B cell (primary cell): ENCODE measurements at regions not wholly inside any gene's neighbourhood (a gene's known extent, or its start where the extent isn't known, plus 50 kb on each side); places are given as distances from the start of the nearest gene placed in this dataset.

Experiments
- ATAC-seq: fragments of 200-7000 bp; cut with Tn5 transposase; one replicate; pipeline ENCODE4 v1.10.0; 2021; ENCODE audit warnings: low read depth, mild to moderate bottlenecking, moderate number of reproducible peaks, moderate library complexity
- CTCF ChIA-PET: fragments of 350-600 bp; sonication (Branson Sonifier 250); formaldehyde crosslinking; loops from one replicate; lab custom pipeline; 2021; ENCODE audit warnings: antibody characterized with exemption, inconsistent platforms; lab: Charles Lee
- POLR2A ChIA-PET: fragments of 350-600 bp; sonication (Branson Sonifier 250); formaldehyde crosslinking; loops from one replicate; lab custom pipeline; 2021; ENCODE audit warnings: antibody characterized with exemption; lab: Charles Lee
- DNase-seq: peaks from one replicate; pipeline ENCODE4 v3.0.0; 2013
- H2AFZ ChIP-seq: 2 replicates; pipeline ENCODE4 v1.6.1; 2012; ENCODE audit warnings: mild to moderate bottlenecking, low read depth, low read length; ENCODE audit not compliant: insufficient read depth, poor library complexity, severe bottlenecking
- H3K27ac ChIP-seq, 2 donors: 1 replicate in 1 of 2; 2 replicates in 1 of 2; pipeline ENCODE4 v1.5.1; 2012 to 2013; ENCODE audit warnings: low read length in 2 of 2, mild to moderate bottlenecking in 2 of 2, moderate library complexity in 1 of 2
- H3K27me3 ChIP-seq, 4 experiments: fragments of 200-600 bp in 1 of 4; sonication (generic) in 1 of 4; replicated peaks in 1 of 4; 1 replicate in 2 of 4; 2 replicates in 2 of 4; pipeline versions ENCODE4 v1.6.1 to v1.7.0; 2013 to 2016; ENCODE audit warnings: low read length in 3 of 4, mild to moderate bottlenecking in 2 of 4, mixed read lengths in 1 of 4, moderate library complexity in 1 of 4; ENCODE audit not compliant: insufficient read depth in 4 of 4, control insufficient read depth in 3 of 4; ENCODE audit errors: control extremely low read depth in 1 of 4
- H3K36me3 ChIP-seq, 2 experiments: replicated peaks in 1 of 2; 1 replicate in 1 of 2; 2 replicates in 1 of 2; pipeline versions ENCODE4 v1.6.1 to v1.7.1; 2013; ENCODE audit warnings: low read length in 1 of 2; ENCODE audit not compliant: insufficient read depth in 2 of 2, control insufficient read depth in 1 of 2; ENCODE audit errors: control extremely low read depth in 1 of 2, extremely low read depth in 1 of 2
- H3K4me1 ChIP-seq, 2 donors: fragments of 200-600 bp in 1 of 2; sonication (generic) in 1 of 2; 1 replicate in 1 of 2; 2 replicates in 1 of 2; pipeline versions ENCODE4 v1.5.1 to v1.6.1; 2013 to 2017; ENCODE audit warnings: low read length in 2 of 2; ENCODE audit not compliant: control insufficient read depth in 2 of 2, insufficient read depth in 2 of 2
- H3K4me2 ChIP-seq: replicated peaks from 2 replicates; pipeline ENCODE3; 2012; ENCODE audit warnings: mild to moderate bottlenecking, low read depth, low read length; ENCODE audit not compliant: poor library complexity, severe bottlenecking
- H3K4me3 ChIP-seq, 5 experiments: fragments of 200-600 bp in 1 of 5; sonication (generic) in 1 of 5; 1 replicate in 3 of 5; 2 replicates in 2 of 5; pipeline versions ENCODE4 v1.5.1 to v1.7.0; 2011 to 2016; ENCODE audit warnings: low read length in 4 of 5, mild to moderate bottlenecking in 4 of 5, low read depth in 2 of 5, control low read depth in 1 of 5, moderate library complexity in 1 of 5; ENCODE audit not compliant: insufficient read depth in 1 of 5; ENCODE audit errors: control extremely low read depth in 1 of 5, extremely low read depth in 1 of 5
- H3K79me2 ChIP-seq: fragments of 200-600 bp; sonication (generic); one replicate; pipeline ENCODE4 v1.6.0; 2016; ENCODE audit warnings: low read length; ENCODE audit not compliant: control insufficient read depth, insufficient read depth
- H3K9ac ChIP-seq: fragments of 200-600 bp; sonication (generic); 2 replicates; pipeline ENCODE4 v1.6.1; 2017; ENCODE audit warnings: mild to moderate bottlenecking, low read length, moderate library complexity
- H3K9me3 ChIP-seq, 3 donors: one replicate each; pipeline versions ENCODE4 v1.6.1 to v1.7.1; 2013; ENCODE audit warnings: low read length in 2 of 3; ENCODE audit not compliant: control insufficient read depth in 2 of 3, insufficient read depth in 1 of 3; ENCODE audit errors: control extremely low read depth in 1 of 3
- H4K20me1 ChIP-seq: 2 replicates; pipeline ENCODE4 v1.6.0; 2012; ENCODE audit warnings: mild to moderate bottlenecking, low read length; ENCODE audit not compliant: insufficient read depth, control insufficient read depth, poor library complexity, severe bottlenecking
- H3K27ac Mint-ChIP-seq: one replicate; pipeline ENCODE4 v1.8.0; 2021; ENCODE audit warnings: mixed read lengths
- H3K27me3 Mint-ChIP-seq: one replicate; pipeline ENCODE4 v1.8.0; 2021; ENCODE audit warnings: mixed read lengths
- H3K4me1 Mint-ChIP-seq: one replicate; pipeline ENCODE4 v1.8.0; 2021; ENCODE audit warnings: mixed read lengths
- H3K4me3 Mint-ChIP-seq: one replicate; pipeline ENCODE4 v1.8.0; 2021; ENCODE audit warnings: mixed read lengths
- H3K9me3 Mint-ChIP-seq: one replicate; pipeline ENCODE4 v1.8.0; 2022; ENCODE audit warnings: mixed read lengths; ENCODE audit not compliant: insufficient read depth
- EZH2 ChIP-seq: IDR thresholded peaks from 2 replicates; pipeline ENCODE4 v1.6.1; 2012; ENCODE audit warnings: borderline replicate concordance, low read depth, mild to moderate bottlenecking, moderate library complexity, low read length; ENCODE audit not compliant: insufficient read depth, poor library complexity, severe bottlenecking
- WGBS: methylation state at CpG from one replicate; pipeline ENCODE4 v1.1.5; 2013; ENCODE audit warnings: missing lambda C conversion rate; ENCODE audit not compliant: insufficient coverage; 5-methylcytosine and 5-hydroxymethylcytosine counted together
- intact Hi-C: fragments of 100-400 bp; cut with micrococcal nuclease; formaldehyde crosslinking; loops from one replicate; pipeline ENCODE4 v1.10.0; 2022
- TF ChIP-seq, protein P1 (sequence below): fragments of 200-600 bp; IDR thresholded peaks from one replicate; pipeline ENCODE4 v1.8.0; 2022; ENCODE audit warnings: antibody characterized with exemption, mild to moderate bottlenecking

DNA sequence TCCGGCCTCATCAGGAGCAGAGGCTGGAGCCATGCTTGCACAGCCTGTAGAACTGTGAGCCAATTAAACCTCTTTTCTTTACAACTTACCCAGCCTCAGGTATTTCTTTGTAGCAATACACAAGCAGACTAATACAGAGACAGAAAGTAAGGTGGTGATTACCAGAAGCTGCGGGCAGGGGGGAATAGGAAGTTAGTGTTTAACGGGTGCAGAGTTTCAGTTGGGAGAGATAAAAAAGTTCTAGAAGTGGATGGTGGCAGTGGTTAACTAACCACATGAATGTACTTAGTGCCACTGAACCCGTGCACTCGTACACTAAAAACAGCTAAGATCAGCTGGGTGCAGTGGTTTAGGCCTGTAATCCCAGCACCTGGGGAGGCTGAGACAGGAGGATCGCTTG lies 80.4 kb upstream of the TARDBP start:
- no peak overlapping the region for H3K27ac Mint-ChIP-seq
- Histone ChIP-seq H4K20me1 (no peaks in the 10 kb centered on the region), H3K4me3 (no peak overlapping the region), H3K36me3 (no peaks in the 10 kb centered on the region), H3K27ac (no peak overlapping the region), H2AFZ (no peak overlapping the region), H3K9me3 (peaks cover 0 to 9% (median 7%) of the 10 kb centered on the region in 3 donors), H3K9ac (no peak overlapping the region), H3K4me1 (no peaks in the 10 kb centered on the region), H3K79me2 (no peaks in the 10 kb centered on the region), H3K27me3 (no peaks in the 10 kb centered on the region), H3K4me2 (no peak overlapping the region)
- no peak for DNase-seq
- no peaks in the 10 kb centered on the region for H3K4me1 Mint-ChIP-seq
- intact Hi-C loops = no loop called here
- H3K27me3 Mint-ChIP-seq = peaks cover 1% of the 10 kb centered on the region
- ATAC-seq = no peak
- no peak overlapping the region for H3K4me3 Mint-ChIP-seq
- 50% methylated on average over 1 of the region's 6 CpGs for WGBS
- no peaks in the 10 kb centered on the region for H3K9me3 Mint-ChIP-seq
- ChIA-PET POLR2A (no interaction called here), CTCF (no interaction called here)
- TF ChIP-seq, protein P1, sequence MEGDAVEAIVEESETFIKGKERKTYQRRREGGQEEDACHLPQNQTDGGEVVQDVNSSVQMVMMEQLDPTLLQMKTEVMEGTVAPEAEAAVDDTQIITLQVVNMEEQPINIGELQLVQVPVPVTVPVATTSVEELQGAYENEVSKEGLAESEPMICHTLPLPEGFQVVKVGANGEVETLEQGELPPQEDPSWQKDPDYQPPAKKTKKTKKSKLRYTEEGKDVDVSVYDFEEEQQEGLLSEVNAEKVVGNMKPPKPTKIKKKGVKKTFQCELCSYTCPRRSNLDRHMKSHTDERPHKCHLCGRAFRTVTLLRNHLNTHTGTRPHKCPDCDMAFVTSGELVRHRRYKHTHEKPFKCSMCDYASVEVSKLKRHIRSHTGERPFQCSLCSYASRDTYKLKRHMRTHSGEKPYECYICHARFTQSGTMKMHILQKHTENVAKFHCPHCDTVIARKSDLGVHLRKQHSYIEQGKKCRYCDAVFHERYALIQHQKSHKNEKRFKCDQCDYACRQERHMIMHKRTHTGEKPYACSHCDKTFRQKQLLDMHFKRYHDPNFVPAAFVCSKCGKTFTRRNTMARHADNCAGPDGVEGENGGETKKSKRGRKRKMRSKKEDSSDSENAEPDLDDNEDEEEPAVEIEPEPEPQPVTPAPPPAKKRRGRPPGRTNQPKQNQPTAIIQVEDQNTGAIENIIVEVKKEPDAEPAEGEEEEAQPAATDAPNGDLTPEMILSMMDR = no peak
- no peak for TF ChIP-seq EZH2

DNA sequence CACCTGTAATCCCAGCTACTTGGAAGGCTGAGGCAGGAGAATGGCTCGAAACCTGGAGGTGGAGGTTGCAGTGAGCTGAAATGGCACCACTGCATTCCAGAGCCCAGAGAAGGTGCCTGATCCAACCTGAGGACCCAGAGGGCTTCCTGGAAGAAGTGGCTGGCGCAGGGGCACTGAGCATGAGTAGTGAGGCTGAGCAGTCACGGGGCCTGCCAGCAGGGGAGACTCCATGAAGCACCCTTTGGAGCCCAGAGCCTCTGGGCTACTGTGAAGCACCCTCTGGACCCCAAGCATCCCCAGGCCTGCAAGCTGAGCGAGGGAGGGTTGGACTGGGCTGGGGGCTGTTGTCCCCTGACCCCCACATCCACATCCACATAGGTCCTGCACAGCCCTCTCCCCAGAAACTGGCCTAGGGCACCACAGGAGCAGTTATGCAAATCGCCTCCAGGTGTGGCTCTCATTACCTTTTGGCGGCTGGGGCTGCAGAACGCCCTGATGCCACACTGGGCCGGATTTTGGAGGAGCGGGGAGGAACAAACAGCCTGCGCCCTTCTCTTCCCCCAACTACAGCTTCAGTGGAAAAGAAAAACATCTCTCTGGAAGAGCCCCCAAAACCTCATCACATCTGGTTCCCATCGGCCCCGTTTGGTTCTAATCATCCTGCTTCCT lies 78.2 kb upstream of the TARDBP start:
- Histone ChIP-seq H3K36me3 (no peaks in the 10 kb centered on the region), H4K20me1 (no peaks in the 10 kb centered on the region), H3K4me1 (no peaks in the 10 kb centered on the region), H3K4me3 (no peak overlapping the region), H3K9ac (no peak overlapping the region), H3K27me3 (no peaks in the 10 kb centered on the region), H3K79me2 (no peaks in the 10 kb centered on the region), H3K4me2 (no peak overlapping the region), H3K27ac (no peak overlapping the region), H3K9me3 (no peaks in the 10 kb centered on the region), H2AFZ (no peak overlapping the region)
- Mint-ChIP-seq H3K9me3 (no peaks in the 10 kb centered on the region), H3K4me3 (no peak overlapping the region), H3K27me3 (peaks cover 4% of the 10 kb centered on the region), H3K27ac (no peak overlapping the region), H3K4me1 (no peaks in the 10 kb centered on the region)
- DNase-seq = no peak
- TF ChIP-seq, protein P1 = no peak
- TF ChIP-seq EZH2 = no peak
- no peak for ATAC-seq
- 80% methylated on average over 12 of the region's 12 CpGs for WGBS
- ChIA-PET CTCF (no interaction called here), POLR2A (no interaction called here)
- intact Hi-C loops = no loop called here
